GM19463 (cell line): ENCODE measurements at regions not wholly inside any gene's neighbourhood (a gene's known extent, or its start where the extent isn't known, plus 50 kb on each side); places are given as distances from the start of the nearest gene placed in this dataset.

Source experiments
- ATAC-seq: cut with Tn5 transposase; IDR thresholded peaks from one replicate; pipeline ENCODE4 v1.9.1; 2021; ENCODE audit warnings: mild to moderate bottlenecking, moderate library complexity; ENCODE audit not compliant: unreplicated experiment

DNA sequence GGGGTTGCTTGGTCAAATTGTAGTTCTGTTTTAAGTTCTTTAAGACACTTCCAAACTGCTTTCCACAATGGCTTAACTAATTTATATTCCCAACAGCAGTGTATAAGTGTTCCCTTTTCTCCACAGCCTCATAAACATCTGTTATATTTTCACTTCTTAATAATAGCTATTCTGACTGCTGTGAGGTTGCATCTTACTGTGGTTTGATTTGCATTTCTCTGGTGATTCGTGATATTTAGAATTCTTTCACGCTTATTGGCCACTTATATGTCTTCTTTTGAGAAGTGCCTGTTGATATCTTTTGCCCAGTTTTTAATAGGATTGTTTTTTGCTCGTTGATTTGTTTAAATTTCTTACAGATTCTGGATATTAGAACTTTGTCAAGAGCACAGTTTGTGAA is 278.6 kb upstream of the ITM2A start:
- peak; percentile 53 for ATAC-seq

DNA sequence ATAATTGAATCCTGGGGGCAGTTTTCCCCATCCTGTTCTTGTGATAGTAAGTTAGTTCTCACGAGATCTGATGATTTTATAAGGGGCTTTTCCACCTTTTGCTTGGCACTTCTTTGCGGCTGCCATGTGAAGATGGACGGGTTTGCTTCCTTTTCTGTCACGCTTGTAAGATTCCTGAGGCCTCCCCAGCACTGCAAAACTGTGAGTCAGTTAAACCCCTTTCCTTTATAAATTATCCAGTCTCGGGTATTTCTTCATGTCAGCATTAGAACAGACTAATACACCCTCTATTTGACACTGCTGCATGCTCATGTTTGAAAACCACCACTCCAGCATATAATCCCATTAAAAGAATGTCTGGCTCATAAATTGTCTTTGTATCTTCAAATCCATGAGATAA is 264.4 kb upstream of the ITM2A start:
- ATAC-seq, result no peak

DNA sequence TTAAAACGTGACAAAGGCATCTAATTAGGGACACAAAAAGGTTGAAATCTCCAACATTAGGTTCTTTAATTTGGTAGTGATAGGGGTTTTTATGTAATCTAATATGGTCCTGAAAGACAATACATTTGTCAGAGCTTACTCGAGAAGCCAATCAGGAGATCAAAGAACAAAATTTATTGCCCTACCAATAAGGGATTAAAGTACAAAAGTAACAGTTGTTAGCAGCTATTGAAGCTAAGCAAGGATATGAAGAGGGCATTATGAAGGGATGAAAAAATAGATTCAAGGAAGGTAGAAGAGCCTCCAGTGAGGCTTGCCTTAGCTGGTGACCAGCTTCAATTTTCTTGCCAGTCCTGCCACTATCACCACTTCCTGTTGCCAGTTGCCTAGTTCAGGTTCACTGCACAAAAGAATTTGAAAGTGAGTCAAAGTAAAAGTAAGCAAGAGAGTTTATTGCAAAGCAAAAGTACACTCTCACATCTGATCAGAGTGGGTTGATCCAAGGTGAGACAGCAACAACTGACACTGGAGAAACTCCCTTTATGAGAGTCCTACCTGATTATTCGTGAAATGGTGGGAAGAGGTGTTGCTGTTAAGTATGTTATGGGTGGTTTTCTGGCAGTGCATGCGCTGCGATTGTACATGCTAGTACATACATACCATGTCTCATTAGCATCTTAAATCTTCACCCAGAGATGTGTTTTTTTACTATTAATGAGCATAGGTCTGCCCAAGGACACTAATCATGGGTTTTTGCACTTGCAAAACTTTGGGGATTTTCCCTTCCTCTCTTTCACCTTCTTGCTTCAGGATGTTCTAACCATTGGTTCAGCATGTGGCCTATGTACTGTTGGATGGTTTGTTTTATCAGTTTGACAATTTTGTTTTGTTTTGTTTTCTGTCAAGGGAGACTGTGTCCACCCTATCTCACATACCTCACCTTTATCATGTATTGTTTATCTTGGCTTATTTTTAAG is 263.2 kb upstream of the ITM2A start:
- ATAC-seq, result peak; percentile 94

DNA sequence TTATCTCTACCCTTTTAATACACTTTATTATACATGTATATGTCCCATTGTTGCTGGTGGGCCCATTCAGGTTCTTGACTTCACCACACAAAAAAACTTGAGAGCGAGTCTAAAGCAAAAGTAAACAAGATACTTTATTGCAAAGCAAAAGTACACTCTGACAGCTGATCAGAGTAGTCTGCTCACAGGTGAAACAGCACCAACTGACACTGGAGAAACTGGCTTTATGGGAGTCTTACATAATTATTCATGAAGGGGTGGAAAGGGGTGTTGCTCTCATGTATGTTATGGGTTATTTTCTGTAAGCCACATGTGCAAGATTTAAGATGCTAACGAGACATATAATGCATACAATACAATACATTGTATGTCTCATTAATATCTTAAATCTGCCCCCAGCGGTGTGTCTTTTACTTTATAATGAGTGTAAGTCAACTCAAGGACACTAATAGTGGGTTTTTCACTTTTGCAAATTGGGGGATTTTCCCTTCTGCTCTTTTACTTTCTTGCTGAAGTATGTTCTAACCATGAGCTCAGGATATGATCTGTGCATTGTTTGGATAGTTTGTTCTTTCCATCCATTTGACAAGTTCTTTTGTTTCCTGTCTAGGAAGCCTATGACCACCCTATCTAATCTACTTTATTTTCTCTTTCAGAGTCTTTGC is 256.1 kb upstream of the ITM2A start:
- ATAC-seq, result no peak

GRCh38 chrX:79618280-79618679 is 251.1 kb upstream of the ITM2A start:
- no peak for ATAC-seq

DNA sequence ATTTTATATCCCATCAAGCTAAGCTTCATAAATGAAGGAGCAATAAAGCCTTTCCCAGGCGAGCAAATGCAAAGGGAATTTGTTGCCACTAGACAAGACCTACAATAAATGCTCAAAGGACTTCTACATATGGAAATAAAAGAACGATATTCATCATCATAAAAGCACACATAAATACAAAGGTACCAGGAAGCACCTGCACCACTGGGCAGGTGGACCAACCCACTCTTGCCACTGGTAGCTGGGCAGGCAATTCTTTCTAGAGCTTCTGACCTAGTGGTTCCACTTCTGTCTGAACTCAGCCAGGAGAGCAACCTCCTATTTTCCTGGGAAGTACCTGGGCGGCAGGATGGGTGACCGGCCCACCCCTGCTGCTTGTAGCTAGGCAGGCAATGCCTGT is 237.2 kb upstream of the ITM2A start:
- no peak for ATAC-seq

DNA sequence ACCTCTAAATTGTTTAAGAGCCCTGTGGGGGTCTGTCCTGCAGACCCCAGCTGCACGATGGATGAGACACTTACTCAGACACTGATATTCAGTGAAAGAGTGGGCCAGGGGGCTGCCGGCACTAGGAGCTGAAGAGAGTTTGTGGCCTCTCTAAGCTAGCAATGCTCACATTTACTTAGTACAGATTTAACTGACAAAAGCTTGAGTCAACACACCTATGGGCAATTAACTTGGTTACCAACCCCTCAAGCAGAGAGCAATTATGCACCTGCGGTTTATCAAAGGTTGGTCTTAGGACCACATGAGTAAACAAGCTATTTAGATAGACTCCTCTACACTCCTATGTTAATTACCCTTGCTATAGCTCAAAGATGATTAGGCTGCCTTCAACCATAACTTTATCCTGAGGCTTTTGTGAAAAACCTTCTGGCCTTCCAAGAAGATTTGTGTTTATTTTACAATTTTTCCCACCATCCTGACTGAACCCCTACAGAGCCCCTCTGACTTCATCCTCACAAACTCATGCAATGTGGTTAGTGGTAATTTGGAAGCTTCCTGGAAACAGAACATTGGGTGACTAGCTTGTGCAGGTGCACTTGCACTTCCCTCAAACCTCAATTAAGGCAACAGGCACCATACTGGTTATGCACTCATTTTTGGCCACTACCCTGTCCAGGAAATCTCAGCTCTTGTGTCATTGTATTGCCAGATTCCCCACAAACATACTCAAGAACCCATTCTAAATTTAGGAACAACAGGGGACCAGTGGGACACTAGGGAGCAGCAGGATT is 234.4 kb upstream of the ITM2A start:
- ATAC-seq, result no peak

GRCh38 chrX:79592259-79592658 is 225.1 kb upstream of the ITM2A start:
- no peak for ATAC-seq

DNA sequence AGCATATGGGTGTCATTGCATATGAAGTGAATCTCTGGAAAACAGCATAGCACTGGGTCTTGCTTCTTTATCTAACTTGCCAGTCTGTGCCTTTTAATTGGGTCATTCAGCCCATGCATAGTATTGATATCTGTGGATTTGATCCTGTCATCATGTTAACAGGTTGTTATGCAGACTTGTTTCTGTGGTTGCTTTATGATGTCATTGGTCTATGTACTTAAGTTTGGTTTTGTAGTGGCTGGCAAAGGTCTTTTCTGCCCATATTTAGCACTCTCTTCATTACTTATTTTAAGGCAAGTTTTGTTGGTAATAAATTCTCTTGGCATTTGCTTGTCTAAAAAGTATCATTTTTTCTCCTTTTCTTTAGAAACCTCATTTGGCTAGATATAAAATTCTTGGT is 221.1 kb upstream of the ITM2A start:
- no peak for ATAC-seq

DNA sequence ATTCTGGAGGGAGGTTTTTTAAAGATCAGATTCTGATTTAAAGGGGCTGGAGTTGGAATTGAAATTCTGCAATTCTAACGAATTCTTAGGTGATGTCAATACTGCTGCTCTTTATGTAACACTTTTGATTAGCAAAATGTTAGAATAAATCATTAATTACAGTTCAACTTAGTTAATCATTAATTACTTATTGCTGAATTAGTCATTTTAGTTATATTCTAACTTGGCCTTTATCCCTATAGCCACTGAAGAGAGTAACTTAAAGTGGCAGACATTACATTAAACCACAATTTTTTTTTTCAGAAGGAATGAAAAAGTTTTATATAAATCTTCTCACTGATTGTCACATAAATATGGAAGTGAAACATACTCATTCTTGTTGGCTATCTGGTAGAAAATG is 206.6 kb upstream of the ITM2A start:
- ATAC-seq, result no peak

- no peak for ATAC-seq
These were observed 205.4 kb upstream of the ITM2A start for GRCh38 chrX:79572566-79572965.

DNA sequence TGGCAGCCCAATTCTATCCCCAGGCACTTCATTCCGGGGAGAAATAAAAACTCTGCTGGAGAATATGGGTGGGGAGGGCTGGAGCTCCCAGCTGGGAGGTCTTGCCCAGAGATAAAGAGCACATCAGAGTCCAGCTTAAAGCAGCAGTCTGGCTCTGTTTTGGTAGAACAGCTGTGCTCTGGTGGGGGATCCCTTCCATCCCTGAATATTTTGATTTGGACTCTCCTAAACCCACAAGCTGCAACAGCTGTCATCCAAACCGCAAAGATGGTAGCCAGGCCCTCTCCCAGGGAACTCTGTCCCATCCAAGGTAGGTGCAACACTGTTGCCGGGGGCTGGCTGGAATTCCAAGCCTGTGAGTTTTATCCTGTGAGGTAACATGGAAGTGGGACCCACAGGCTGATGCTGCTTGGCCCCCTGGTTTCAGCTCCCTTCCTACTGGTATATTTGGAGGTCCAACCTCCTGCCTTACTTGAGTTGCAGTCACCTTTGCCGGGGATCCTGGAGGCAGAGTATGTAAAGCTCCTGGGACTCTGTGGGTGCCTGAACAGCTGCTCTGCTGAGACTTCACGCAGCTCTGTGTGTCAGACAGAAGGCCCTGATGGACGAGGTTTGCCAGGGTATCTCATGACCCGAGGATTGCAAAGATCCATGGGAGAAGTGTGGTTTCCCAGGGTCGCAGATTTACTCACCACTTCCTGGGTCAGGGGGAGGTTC is 203.5 kb upstream of the ITM2A start:
- ATAC-seq, result no peak

- ATAC-seq, result no peak
These were observed 201.2 kb upstream of the ITM2A start for GRCh38 chrX:79568309-79568708.

DNA sequence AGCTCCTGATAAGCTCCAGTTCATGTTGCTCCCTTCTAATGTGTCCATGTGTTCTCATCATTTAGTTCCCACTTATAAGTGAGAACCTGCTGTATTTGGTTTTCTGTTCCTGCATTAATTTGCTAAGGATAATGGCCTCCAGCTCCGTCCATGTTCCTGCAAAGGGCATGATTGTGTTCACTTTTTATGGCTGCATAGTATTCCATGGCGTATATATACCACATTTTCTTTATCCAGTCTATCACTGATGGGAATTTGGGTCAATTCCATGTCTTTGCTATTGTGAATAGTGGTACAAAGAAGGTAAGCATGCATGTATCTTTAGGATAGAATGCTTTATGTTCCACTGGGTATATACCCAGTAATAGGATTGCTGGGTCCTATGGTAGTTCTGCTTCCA is 197.2 kb upstream of the ITM2A start:
- no peak for ATAC-seq

DNA sequence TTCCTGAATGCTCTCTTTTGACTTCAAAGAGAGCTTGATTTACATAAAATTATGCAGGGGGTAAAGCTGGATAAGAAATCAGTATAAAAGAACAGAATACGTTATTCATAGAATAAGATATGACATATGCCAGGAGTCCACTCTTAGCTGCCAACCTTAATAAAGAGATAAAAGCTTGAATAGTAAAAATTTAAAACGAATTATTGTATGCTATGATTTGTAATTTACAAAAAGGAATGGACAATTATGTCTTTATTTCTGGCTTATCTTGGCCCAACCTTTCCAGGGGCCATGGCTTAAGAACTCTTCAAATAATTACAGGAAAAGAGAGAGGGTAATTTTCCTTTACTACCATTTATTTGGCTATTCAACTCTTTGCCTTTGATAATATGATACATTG is 192.2 kb upstream of the ITM2A start:
- ATAC-seq, result no peak

DNA sequence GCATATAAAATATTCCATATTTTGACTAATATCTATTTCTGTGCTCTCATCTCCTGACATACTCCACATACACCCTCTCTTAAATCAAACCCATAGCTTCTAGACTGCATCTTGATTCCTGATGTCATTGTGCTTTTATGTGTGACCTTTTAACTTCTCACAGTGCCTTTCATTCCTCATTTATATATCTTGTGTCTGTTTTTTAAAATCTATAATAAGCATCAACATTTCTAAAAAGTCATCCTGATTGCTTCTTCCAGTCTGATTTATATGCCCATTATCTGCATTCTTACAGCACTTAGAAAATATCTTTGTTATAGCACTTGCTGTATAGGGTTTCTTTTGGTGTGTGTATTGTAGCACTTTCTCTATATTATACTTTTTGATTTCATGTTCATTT is 190.1 kb upstream of the ITM2A start:
- no peak for ATAC-seq

DNA sequence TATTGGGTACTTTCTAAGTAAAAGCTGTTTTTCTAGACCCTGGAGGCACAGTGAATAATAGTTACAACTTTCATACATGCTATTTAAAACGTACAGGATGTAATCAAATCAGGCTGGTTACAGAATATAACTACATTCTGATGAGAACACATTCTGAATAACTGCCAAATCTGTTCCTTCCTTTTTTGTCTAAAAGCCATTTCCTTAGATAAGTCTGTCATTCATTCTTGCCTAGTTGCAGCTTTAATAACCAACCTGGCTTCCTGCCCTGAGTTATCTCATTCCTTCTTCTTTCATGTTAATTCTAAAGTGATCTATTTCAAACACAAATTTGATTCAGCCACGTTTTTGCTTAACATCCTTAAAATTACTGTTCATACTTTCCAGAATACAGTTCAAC is 189.7 kb upstream of the ITM2A start:
- no peak for ATAC-seq

DNA sequence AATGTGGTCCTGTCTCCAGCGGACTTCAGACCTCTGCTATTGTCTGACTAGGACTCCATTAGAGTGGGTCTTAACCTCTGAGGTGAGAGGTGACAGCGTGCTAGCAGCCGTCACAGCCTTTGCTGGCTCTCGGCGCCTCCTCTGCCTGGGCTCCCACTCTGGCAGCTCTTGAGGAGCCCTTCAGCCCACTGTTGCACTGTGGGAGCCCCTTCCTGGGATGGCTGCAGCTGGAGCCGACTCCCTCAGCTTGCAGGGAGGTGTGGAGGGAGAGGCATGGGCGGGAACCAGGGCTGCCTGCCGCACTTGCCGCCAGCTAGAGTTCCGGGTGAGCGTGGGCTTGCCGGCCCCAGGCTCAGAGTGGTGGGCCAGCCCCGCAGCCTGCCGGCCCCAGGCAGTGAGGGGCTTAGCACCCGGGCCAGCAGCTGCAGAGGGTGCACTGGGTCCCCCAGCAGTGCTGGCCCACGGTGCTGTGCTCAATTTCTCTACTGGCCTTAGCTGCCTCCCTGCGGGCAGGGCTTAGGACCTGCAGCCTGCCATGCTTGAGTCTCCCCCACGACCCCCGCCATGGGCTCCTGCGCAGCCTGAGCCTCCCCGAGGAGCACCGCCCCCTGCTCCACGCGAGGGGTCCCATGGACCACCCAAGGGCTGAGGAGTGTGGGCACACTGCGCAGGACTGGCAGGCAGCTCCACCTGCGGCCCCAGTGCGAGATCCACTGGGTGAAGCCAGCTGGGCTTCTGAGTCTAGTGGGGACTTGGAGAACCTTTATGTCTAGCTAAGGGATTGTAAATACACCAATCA is 163.4 kb upstream of the ITM2A start:
- ATAC-seq, result no peak

- peak; percentile 83 for ATAC-seq
These were observed 157.5 kb upstream of the ITM2A start for GRCh38 chrX:79524642-79525041.

- ATAC-seq, result no peak
These were observed 148.4 kb upstream of the ITM2A start for GRCh38 chrX:79515529-79515928.
